PC-9 (cell line): ENCODE measurements at regions not wholly inside any gene's neighbourhood (a gene's known extent, or its start where the extent isn't known, plus 50 kb on each side); places are given as distances from the start of the nearest gene placed in this dataset.

Experiments used
- BruUV-seq: library from RNA; stranded (reverse); fragments of 400-500 nt; replicated peaks from 2 replicates; lab custom pipeline; 2021; lab: Mats Ljungman, UMichigan
- CTCF ChIA-PET: fragments of 300-600 bp; sonication (Branson Sonifier 250); formaldehyde crosslinking; loops from one replicate; lab custom pipeline; 2022; ENCODE audit warnings: antibody characterized with exemption; lab: Charles Lee
- POLR2A ChIA-PET: fragments of 300-600 bp; sonication (Branson Sonifier 250); formaldehyde crosslinking; loops from one replicate; lab custom pipeline; 2022; ENCODE audit warnings: antibody characterized with exemption; ENCODE audit not compliant: unreplicated experiment; lab: Charles Lee
- DNase-seq, 2 experiments: peaks; one replicate each; pipeline versions ENCODE4 v3.0.0 to v3.0.0-alpha.2; 2015 to 2022; ENCODE audit warnings: mixed read lengths in 1 of 2
- H2AFZ ChIP-seq: fragments of 200-600 bp; sonication (generic); 2 replicates; pipeline ENCODE4 v1.8.1; 2017; ENCODE audit warnings: antibody characterized with exemption
- H3F3A ChIP-seq: fragments of 200-600 bp; sonication (generic); 2 replicates; pipeline ENCODE4 v1.8.1; 2017; ENCODE audit warnings: antibody characterized with exemption, mild to moderate bottlenecking, low read depth; ENCODE audit not compliant: insufficient read depth
- H3K27ac ChIP-seq: fragments of 200-600 bp; sonication (generic); 2 replicates; pipeline ENCODE4 v1.6.1; 2016; ENCODE audit warnings: mixed run types
- H3K27me3 ChIP-seq: fragments of 200-600 bp; sonication (generic); 2 replicates; pipeline ENCODE4 v1.6.1; 2016; ENCODE audit warnings: low read depth, mixed run types; ENCODE audit not compliant: insufficient read depth
- H3K36me3 ChIP-seq: fragments of 200-600 bp; sonication (generic); 2 replicates; pipeline ENCODE4 v1.6.1; 2016; ENCODE audit warnings: low read depth, mixed run types
- H3K4me1 ChIP-seq: fragments of 200-600 bp; sonication (generic); replicated peaks from 2 replicates; pipeline ENCODE4 v1.6.1; 2016; ENCODE audit warnings: mixed run types; ENCODE audit not compliant: insufficient read depth
- H3K4me2 ChIP-seq: fragments of 200-600 bp; sonication (generic); 2 replicates; pipeline ENCODE4 v1.6.1; 2017; ENCODE audit warnings: mixed run types
- H3K4me3 ChIP-seq: fragments of 200-600 bp; sonication (generic); 2 replicates; pipeline ENCODE4 v1.6.1; 2016; ENCODE audit warnings: mixed run types
- H3K79me2 ChIP-seq: fragments of 200-600 bp; sonication (generic); 2 replicates; pipeline ENCODE4 v1.6.1; 2017; ENCODE audit warnings: low read depth, mixed run types
- H3K9me2 ChIP-seq: fragments of 200-600 bp; sonication (generic); 2 replicates; pipeline ENCODE4 v1.8.1; 2017; ENCODE audit warnings: mild to moderate bottlenecking; ENCODE audit not compliant: insufficient read depth
- H3K9me3 ChIP-seq: fragments of 200-600 bp; sonication (generic); 2 replicates; pipeline ENCODE4 v1.8.1; 2016; ENCODE audit warnings: low read depth; ENCODE audit not compliant: insufficient read depth
- H4K20me1 ChIP-seq: fragments of 200-600 bp; sonication (generic); 2 replicates; pipeline ENCODE4 v1.8.1; 2017; ENCODE audit not compliant: insufficient read depth
- EZH2 ChIP-seq: fragments of 200-600 bp; sonication (generic); IDR thresholded peaks from 2 replicates; pipeline ENCODE4 v1.8.0; 2017; ENCODE audit warnings: antibody characterized with exemption, low read depth
- intact Hi-C: fragments of 100-400 bp; cut with micrococcal nuclease; formaldehyde crosslinking; loops from one replicate; pipeline ENCODE4 v1.10.0; 2022; ENCODE audit not compliant: unreplicated experiment
- TF ChIP-seq, protein P1 (sequence below): fragments of 200-600 bp; sonication (generic); conservative IDR thresholded peaks from 2 replicates; pipeline ENCODE4 v1.6.1; 2017; ENCODE audit warnings: mixed run types, antibody characterized with exemption, mild to moderate bottlenecking, moderate library complexity

DNA sequence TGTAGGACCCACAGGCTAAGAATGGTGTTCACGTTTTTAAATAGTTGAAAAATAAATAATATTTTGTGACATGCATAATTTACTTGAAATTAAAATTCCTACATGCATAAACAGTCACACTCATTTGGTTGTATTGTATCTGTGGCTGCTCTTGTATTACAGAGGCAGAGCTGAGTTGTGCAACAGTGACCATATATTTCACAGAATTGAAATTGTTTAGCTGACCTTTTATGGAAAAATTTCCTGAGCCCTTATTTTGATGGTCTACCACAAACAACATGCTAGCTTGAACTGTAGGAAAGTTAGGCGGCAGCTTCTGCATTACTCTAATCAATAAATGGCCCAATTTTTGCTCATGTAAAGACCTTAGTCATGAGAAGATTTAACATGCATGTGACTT is 633.4 kb upstream of the AADAT start:
- no peaks in the 10 kb centered on the region for H3K36me3 ChIP-seq
- no TSS peak for BruUV-seq
- TF ChIP-seq, protein P1, sequence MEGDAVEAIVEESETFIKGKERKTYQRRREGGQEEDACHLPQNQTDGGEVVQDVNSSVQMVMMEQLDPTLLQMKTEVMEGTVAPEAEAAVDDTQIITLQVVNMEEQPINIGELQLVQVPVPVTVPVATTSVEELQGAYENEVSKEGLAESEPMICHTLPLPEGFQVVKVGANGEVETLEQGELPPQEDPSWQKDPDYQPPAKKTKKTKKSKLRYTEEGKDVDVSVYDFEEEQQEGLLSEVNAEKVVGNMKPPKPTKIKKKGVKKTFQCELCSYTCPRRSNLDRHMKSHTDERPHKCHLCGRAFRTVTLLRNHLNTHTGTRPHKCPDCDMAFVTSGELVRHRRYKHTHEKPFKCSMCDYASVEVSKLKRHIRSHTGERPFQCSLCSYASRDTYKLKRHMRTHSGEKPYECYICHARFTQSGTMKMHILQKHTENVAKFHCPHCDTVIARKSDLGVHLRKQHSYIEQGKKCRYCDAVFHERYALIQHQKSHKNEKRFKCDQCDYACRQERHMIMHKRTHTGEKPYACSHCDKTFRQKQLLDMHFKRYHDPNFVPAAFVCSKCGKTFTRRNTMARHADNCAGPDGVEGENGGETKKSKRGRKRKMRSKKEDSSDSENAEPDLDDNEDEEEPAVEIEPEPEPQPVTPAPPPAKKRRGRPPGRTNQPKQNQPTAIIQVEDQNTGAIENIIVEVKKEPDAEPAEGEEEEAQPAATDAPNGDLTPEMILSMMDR: no peak
- no peak for TF ChIP-seq EZH2
- no peaks in the 10 kb centered on the region for H3K9me3 ChIP-seq
- H3K9me2 ChIP-seq: no peaks in the 10 kb centered on the region
- H3K27ac ChIP-seq: no peak overlapping the region
- no peak overlapping the region for H2AFZ ChIP-seq
- no peaks in the 10 kb centered on the region for H3F3A ChIP-seq
- ChIA-PET POLR2A (no interaction called here), CTCF (no interaction called here)
- H3K27me3 ChIP-seq: no peaks in the 10 kb centered on the region
- no peaks in the 10 kb centered on the region for H4K20me1 ChIP-seq
- intact Hi-C loops: no loop called here
- H3K4me3 ChIP-seq: no peak overlapping the region
- H3K79me2 ChIP-seq: no peaks in the 10 kb centered on the region
- DNase-seq: no peak
- no peaks in the 10 kb centered on the region for H3K4me1 ChIP-seq
- H3K4me2 ChIP-seq: no peak overlapping the region

DNA sequence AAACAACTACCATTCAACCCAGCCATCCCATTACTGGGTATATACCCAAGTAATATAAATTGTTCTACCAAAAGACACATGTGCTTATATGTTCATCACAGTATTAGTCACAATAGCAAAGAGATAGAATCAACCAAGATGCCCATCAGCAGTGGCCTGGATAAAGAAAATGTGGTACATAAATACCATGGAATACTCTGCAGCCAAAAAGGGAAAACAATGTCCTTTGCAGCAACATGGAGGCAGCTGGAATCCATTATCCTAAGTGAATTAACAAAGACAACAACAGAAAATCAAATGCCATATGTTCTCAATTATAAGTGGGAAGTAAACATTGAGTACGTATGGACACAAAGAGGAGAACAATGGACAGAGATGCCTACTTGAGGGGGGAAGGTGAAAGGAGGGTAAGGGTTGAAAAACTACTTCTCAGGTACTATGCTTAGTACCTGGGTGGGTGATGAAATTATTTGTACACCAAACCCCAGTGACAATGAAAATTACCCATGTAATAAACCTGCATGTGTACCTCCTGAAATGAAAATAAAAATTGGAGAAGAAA is 632.1 kb upstream of the AADAT start:
- Histone ChIP-seq H3F3A (no peaks in the 10 kb centered on the region), H3K27me3 (no peaks in the 10 kb centered on the region), H3K36me3 (no peaks in the 10 kb centered on the region), H3K79me2 (no peaks in the 10 kb centered on the region), H3K4me3 (no peak overlapping the region), H3K4me2 (no peak overlapping the region), H3K27ac (no peak overlapping the region), H4K20me1 (no peaks in the 10 kb centered on the region), H3K4me1 (no peaks in the 10 kb centered on the region), H3K9me2 (no peaks in the 10 kb centered on the region), H3K9me3 (no peaks in the 10 kb centered on the region), H2AFZ (no peak overlapping the region)
- no TSS peak for BruUV-seq
- TF ChIP-seq EZH2: no peak
- TF ChIP-seq, protein P1: no peak
- ChIA-PET POLR2A (no interaction called here), CTCF (no interaction called here)
- intact Hi-C loops: no loop called here
- no peak for DNase-seq

DNA sequence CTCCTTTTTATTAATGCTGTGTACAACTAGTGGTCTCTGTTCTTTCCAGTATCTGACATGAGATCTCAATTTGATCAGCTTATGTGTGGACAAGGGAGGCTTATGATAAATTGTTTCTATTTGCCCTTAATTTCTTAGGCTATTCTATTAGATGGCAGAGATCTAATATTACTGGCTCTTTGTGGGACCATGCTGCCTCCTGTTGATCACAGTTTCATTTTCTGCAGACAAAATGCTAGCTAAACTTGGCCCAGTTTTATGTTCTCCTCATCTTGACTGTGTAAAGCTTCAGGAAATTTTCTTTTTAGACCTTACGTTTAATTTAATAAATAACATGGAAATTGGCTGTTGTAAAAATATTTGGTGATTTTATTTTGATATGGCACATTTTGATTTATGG is 627.1 kb upstream of the AADAT start:
- Histone ChIP-seq H3K4me2 (no peak overlapping the region), H2AFZ (no peak overlapping the region), H3K27me3 (no peaks in the 10 kb centered on the region), H3K79me2 (no peaks in the 10 kb centered on the region), H3K27ac (no peak overlapping the region), H3K4me3 (no peak overlapping the region), H3K36me3 (no peaks in the 10 kb centered on the region), H3K9me3 (no peaks in the 10 kb centered on the region), H3F3A (no peaks in the 10 kb centered on the region), H3K4me1 (no peaks in the 10 kb centered on the region), H3K9me2 (no peaks in the 10 kb centered on the region), H4K20me1 (no peaks in the 10 kb centered on the region)
- ChIA-PET CTCF (no interaction called here), POLR2A (no interaction called here)
- intact Hi-C loops: no loop called here
- TF ChIP-seq EZH2: no peak
- TF ChIP-seq, protein P1: no peak
- BruUV-seq: no TSS peak
- no peak for DNase-seq
